Esophagus muscularis mucosa (tissue), 4 donors: ENCODE measurements at regions not wholly inside any gene's neighbourhood (a gene's known extent, or its start where the extent isn't known, plus 50 kb on each side); places are given as distances from the start of the nearest gene placed in this dataset.

Source experiments
- DNase-seq: peaks from one replicate; pipeline ENCODE4 v3.0.0-alpha.2; 2017; ENCODE audit errors: extremely low spot score
- H3K27ac ChIP-seq, 4 donors: fragments of 200-600 bp; sonication (generic); replicated peaks in 1 of 4; 1 replicate in 3 of 4; 2 replicates in 1 of 4; pipeline ENCODE4 v1.5.1; 2016 to 2019; ENCODE audit warnings: mild to moderate bottlenecking in 1 of 4
- H3K27me3 ChIP-seq, 4 donors: fragments of 200-600 bp; sonication (generic); one replicate each; pipeline versions ENCODE4 v1.5.1 to v1.6.0; 2016 to 2019
- H3K36me3 ChIP-seq, 4 donors: fragments of 200-600 bp; sonication (generic); one replicate each; pipeline ENCODE4 v1.5.1; 2016 to 2019
- H3K4me1 ChIP-seq, 4 donors: fragments of 200-600 bp; sonication (generic); one replicate each; pipeline ENCODE4 v1.5.1; 2016 to 2019
- H3K4me3 ChIP-seq, 4 donors: fragments of 200-600 bp; sonication (generic); 1 replicate in 2 of 4; 2 replicates in 2 of 4; pipeline ENCODE4 v1.5.1; 2016 to 2019; ENCODE audit warnings: mild to moderate bottlenecking in 4 of 4, moderate library complexity in 1 of 4
- H3K9me3 ChIP-seq, 4 donors: fragments of 200-600 bp; sonication (generic); 1 replicate in 3 of 4; 2 replicates in 1 of 4; pipeline ENCODE4 v1.5.1; 2016 to 2019
- EP300 ChIP-seq: sonication (generic); formaldehyde crosslinking; IDR thresholded peaks from one replicate; pipeline ENCODE4 v1.6.1; 2017; ENCODE audit warnings: antibody characterized with exemption
- POLR2A ChIP-seq: fragments of 450-650 bp; IDR thresholded peaks from one replicate; pipeline ENCODE4 v1.6.1; 2017; ENCODE audit warnings: antibody characterized with exemption, moderate library complexity, mild to moderate bottlenecking, low read depth
- POLR2AphosphoS5 ChIP-seq, 2 donors: sonication (generic); formaldehyde crosslinking; IDR thresholded peaks; one replicate each; pipeline ENCODE4 v1.6.1; 2017; ENCODE audit warnings: antibody characterized with exemption in 2 of 2
- WGBS: methylation state at CpG from one replicate; pipeline ENCODE4 v1.1.5; 2018; 5-methylcytosine and 5-hydroxymethylcytosine counted together
- intact Hi-C: fragments of 100-400 bp; cut with DNase I; formaldehyde crosslinking; loops from one replicate; pipeline ENCODE4 v1.15.1; 2023
- TF ChIP-seq, protein P1 (sequence below), 3 experiments: fragments of 200-600 bp in 2 of 3; fragments of 450-650 bp in 1 of 3; sonication (generic) in 2 of 3; IDR thresholded peaks; one replicate each; pipeline ENCODE4 v1.5.1; 2017 to 2019; ENCODE audit warnings: antibody characterized with exemption in 3 of 3, mild to moderate bottlenecking in 2 of 3, moderate library complexity in 1 of 3

DNA sequence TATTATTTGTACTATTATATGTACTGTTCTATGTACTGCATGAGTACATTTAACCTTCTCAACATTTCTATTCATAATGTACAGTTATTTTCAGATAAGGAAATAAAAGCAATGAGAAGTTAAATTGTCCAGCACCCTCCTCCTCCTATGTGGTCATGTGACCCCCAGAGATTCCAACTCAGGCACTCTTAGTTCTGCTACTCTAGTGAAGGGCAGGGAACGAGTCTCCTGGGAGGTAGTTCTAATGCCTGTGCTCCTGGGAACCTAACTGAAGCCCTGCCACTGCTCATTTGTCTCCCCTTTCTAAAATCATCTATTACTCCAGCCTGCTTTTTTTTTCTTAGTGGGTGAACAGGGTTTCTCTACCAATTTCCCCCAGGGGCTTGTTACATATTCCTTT lies 105.9 kb upstream of the GPRIN3 start:
- TF ChIP-seq, protein P1, sequence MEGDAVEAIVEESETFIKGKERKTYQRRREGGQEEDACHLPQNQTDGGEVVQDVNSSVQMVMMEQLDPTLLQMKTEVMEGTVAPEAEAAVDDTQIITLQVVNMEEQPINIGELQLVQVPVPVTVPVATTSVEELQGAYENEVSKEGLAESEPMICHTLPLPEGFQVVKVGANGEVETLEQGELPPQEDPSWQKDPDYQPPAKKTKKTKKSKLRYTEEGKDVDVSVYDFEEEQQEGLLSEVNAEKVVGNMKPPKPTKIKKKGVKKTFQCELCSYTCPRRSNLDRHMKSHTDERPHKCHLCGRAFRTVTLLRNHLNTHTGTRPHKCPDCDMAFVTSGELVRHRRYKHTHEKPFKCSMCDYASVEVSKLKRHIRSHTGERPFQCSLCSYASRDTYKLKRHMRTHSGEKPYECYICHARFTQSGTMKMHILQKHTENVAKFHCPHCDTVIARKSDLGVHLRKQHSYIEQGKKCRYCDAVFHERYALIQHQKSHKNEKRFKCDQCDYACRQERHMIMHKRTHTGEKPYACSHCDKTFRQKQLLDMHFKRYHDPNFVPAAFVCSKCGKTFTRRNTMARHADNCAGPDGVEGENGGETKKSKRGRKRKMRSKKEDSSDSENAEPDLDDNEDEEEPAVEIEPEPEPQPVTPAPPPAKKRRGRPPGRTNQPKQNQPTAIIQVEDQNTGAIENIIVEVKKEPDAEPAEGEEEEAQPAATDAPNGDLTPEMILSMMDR (IDR thresholded peaks at IDR 0.05) = no peak
- TF ChIP-seq EP300 (no peak), POLR2AphosphoS5 (IDR thresholded peaks at IDR 0.05) (no peak), POLR2A (no peak)
- Histone ChIP-seq H3K27me3 (no peaks in the 10 kb centered on the region), H3K27ac (no peak overlapping the region), H3K4me1 (no peaks in the 10 kb centered on the region), H3K9me3 (no peaks in the 10 kb centered on the region), H3K36me3 (no peaks in the 10 kb centered on the region), H3K4me3 (no peak overlapping the region)
- WGBS = 85% methylated on average over 1 of the region's 1 CpG
- DNase-seq = no peak
- intact Hi-C loops = no loop called here

DNA sequence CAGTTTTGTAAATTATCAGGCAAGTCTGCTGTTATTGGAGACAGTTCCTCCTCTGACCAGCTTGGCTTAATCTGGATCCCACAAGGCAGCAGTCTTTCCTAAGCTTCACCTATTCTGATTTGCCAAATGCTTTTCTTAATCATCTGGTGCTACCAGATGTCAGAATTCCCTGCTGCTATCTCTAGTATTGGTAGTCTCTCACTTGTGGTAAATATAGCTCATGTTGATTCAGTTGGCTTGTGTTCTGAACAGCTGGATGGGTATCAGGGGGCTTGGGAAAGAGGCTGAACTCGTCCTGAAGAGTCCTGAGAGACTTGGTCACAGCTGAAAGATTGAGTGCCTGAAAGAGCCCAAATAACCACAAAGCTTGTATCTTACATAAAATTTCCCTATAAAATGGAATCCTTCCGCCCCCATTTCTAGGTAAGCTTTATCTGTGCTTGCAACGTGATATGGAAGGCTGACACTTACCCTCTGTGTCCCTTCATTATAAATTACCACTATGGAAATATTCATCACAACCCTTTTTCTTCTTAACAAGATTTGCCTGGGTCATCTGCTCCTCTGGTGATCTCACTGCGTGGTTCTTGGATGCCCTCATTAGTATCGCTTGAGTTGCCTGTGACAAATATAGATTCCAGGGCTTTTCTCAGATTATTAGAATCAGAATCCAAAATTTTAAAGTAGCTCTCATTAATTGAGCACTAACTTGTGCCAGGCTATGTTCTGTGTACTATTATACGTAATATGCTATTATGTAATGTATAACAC lies 104.1 kb upstream of the GPRIN3 start:
- H3K27me3 ChIP-seq = no peaks in the 10 kb centered on the region
- TF ChIP-seq EP300 = no peak
- intact Hi-C loops = no loop called here
- no peak overlapping the region for H3K27ac ChIP-seq
- H3K4me1 ChIP-seq = no peaks in the 10 kb centered on the region
- H3K9me3 ChIP-seq = no peaks in the 10 kb centered on the region
- H3K4me3 ChIP-seq = no peak overlapping the region
- DNase-seq = no peak
- 80% methylated on average over 6 of the region's 6 CpGs for WGBS
- H3K36me3 ChIP-seq = no peaks in the 10 kb centered on the region

DNA sequence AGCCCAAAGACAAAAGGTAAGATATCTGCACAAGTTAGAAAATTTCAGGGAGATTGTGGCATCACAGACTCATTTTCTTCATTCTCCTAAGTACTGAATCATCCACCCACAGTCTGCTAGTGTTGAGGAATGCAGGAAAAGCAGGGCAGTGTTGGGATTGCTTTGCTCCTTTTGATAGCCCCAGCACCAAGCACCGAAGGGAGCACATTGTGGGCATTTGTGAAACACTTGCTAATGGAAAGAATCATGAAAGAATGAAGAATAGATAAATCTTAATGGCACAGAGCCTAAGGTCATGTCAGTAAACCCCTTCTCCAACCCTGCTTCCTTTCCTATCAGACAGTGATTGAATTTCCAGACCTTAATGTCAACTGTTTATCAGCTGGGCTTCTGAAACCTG lies 103.1 kb upstream of the GPRIN3 start:
- no peak for TF ChIP-seq POLR2A
- TF ChIP-seq, protein P1 (IDR thresholded peaks at IDR 0.05) = no peak
- no peak for TF ChIP-seq POLR2AphosphoS5 (IDR thresholded peaks at IDR 0.05)
- TF ChIP-seq EP300 = no peak

DNA sequence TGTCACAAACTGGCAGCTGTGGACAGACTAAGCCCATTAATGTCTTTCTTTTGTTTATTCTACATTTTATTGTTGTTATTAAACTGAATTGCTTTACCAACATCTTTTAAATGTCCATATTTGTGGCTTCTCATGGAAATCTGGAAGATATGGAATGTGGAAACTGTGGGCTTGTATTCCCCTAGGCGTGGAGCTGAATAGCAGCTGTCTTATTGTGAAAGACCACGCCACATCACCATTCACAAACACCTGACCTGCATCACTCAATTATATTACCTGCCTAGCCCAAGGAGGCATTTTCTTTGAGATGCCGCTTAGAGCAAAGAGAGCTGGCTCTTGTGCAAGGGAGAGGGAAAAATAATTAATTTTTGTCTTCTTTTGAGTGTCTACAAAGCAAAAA lies 96.9 kb upstream of the GPRIN3 start:
- no peaks in the 10 kb centered on the region for H3K36me3 ChIP-seq
- no peaks in the 10 kb centered on the region for H3K27me3 ChIP-seq
- DNase-seq = no peak
- WGBS = 93% methylated on average over 3 of the region's 3 CpGs
- no peak overlapping the region for H3K27ac ChIP-seq
- intact Hi-C loops = no loop called here
- H3K9me3 ChIP-seq = no peaks in the 10 kb centered on the region
- H3K4me1 ChIP-seq = peaks cover 0 to 17% (median 10%) of the 10 kb centered on the region in 4 donors
- H3K4me3 ChIP-seq = no peak overlapping the region
- TF ChIP-seq POLR2AphosphoS5 (IDR thresholded peaks at IDR 0.05) = no peak
- TF ChIP-seq, protein P1 (IDR thresholded peaks at IDR 0.05) = no peak
- TF ChIP-seq POLR2A = no peak
- no peak for TF ChIP-seq EP300

More for the DNA sequence above, 103.1 kb upstream of the GPRIN3 start:
- no peak for DNase-seq
- intact Hi-C loops = no loop called here
- no peaks in the 10 kb centered on the region for H3K4me1 ChIP-seq
- H3K4me3 ChIP-seq = no peak overlapping the region
- no peaks in the 10 kb centered on the region for H3K9me3 ChIP-seq
- H3K27ac ChIP-seq = no peak overlapping the region
- no peaks in the 10 kb centered on the region for H3K36me3 ChIP-seq
- 35% methylated on average over 1 of the region's 1 CpG for WGBS
- no peaks in the 10 kb centered on the region for H3K27me3 ChIP-seq

DNA sequence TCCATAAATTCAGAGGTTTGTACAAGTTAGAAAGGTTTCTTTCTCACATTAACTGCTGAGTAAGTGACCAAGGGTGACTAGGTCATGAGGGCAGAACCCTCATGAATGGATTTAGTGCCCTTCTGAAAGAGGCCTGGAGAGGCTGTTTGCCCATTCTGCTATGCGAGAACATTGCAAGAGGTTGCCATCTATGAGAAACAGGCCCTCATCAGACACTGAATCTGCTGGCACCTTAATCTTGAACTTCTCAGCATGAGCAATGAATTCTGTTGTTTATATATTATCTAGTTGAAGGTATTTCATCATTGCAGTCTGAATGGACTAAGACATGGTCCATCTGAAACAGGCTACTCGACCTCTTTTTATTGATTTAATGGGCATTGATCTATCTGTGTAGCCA lies 96.2 kb upstream of the GPRIN3 start:
- intact Hi-C loops = no loop called here
- no peak for DNase-seq
- Histone ChIP-seq H3K36me3 (no peaks in the 10 kb centered on the region), H3K9me3 (no peaks in the 10 kb centered on the region), H3K4me3 (no peak overlapping the region), H3K27ac (peak overlapping the region in 1 of 4 donors; percentile 16), H3K4me1 (peaks cover 0 to 17% (median 10%) of the 10 kb centered on the region in 4 donors), H3K27me3 (no peaks in the 10 kb centered on the region)
- TF ChIP-seq, protein P1 (IDR thresholded peaks at IDR 0.05) = no peak
- TF ChIP-seq POLR2AphosphoS5 (IDR thresholded peaks at IDR 0.05) (no peak), POLR2A (no peak), EP300 (no peak)
- 81% methylated on average over 2 of the region's 2 CpGs for WGBS
